ENCODE measurements at regions not wholly inside any gene's neighbourhood (a gene's known extent, or its start where the extent isn't known, plus 50 kb on each side); places are given as distances from the start of the nearest gene placed in this dataset.

DNA sequence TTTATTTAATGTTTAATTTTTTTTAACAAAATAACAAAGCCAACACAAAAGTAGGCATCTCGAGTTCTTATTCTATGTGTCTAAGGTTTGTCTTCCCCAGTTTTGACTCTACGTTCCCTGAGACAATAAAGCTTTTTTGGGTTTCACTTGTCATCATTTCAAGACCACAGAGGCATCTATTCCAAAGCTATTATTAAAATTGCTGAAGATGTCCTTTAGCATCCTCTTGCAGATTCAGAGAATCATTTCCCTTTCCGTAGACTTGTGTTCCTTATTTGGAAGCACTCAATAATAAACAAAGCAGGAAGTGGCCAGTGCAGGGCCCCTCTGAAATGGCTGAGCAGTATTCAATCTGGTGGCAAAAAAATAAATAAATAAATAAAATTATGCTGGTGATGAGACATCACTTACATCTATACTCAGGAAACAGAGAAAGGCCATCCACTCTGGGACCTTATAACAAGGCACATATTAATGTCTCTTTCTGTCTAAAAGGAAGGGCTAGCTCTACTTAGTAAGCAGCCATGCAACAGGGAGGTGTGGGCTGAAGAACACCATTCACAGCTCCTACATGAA, 362.3 kb downstream of the WDR72 start:
- no peak overlapping the region for H2BK20ac ChIP-seq (ENCODE audit: low read depth, low read length, poor library complexity, severe bottlenecking)
- H3K27me3 ChIP-seq (ENCODE audit: insufficient read depth, low read length), result no peaks in the 10 kb centered on the region
- H3K79me2 ChIP-seq (ENCODE audit: insufficient read depth, low read length), result no peaks in the 10 kb centered on the region
- H3T11ph ChIP-seq (ENCODE audit: low read length), result no peak overlapping the region
- H3K4me3 Mint-ChIP-seq, result no peak overlapping the region
- H3K9me3 ChIP-seq (ENCODE audit: control insufficient read depth, low read depth, low read length), result no peaks in the 10 kb centered on the region
- no peak overlapping the region for H3K23ac ChIP-seq (ENCODE audit: insufficient read length, low read depth, low read length)
- no peaks in the 10 kb centered on the region for H3K4me1 ChIP-seq (ENCODE audit: insufficient read depth, low read length)
- no peak overlapping the region for H3K27ac Mint-ChIP-seq
- H2AFZ ChIP-seq (ENCODE audit: low read length), result no peak overlapping the region
- no peak overlapping the region for H3K4me2 ChIP-seq (ENCODE audit: insufficient read depth, insufficient read length, low read length)
- H3K23me2 ChIP-seq (ENCODE audit: insufficient read length, low read depth, low read length, poor library complexity, severe bottlenecking), result no peaks in the 10 kb centered on the region
- H4K5ac ChIP-seq (ENCODE audit: insufficient read length, low read depth, low read length), result no peak overlapping the region
- no peak overlapping the region for H2BK15ac ChIP-seq (ENCODE audit: low read depth, low read length)
- no peaks in the 10 kb centered on the region for H3K36me3 Mint-ChIP-seq (ENCODE audit: insufficient read depth in 1 of 3, low read depth in 3 of 3)
- WGBS (ENCODE audit: extremely low coverage, insufficient read length, low lambda C conversion rate), result no CpG with 5 or more reads among the region's 3 CpGs
- no peaks in the 10 kb centered on the region for H4K20me1 ChIP-seq (ENCODE audit: control insufficient read depth, insufficient read depth, insufficient read length)
- H3K27me3 Mint-ChIP-seq (ENCODE audit: low read depth), result peaks cover 1% of the 10 kb centered on the region; the same call in 1 of the 2 replicates
- H3K14ac ChIP-seq (ENCODE audit: insufficient read depth, low read length), result no peak overlapping the region
- H3K18ac ChIP-seq (ENCODE audit: insufficient read length, low read depth, low read length), result no peak overlapping the region
- no peak for DNase-seq
- no peaks in the 10 kb centered on the region for H3K79me1 ChIP-seq (ENCODE audit: insufficient read depth, low read depth, low read length, poor library complexity, severe bottlenecking)
- H3K9ac ChIP-seq (ENCODE audit: extremely low read depth, insufficient read length, low read length), result no peak overlapping the region
- no peak overlapping the region for H4K91ac ChIP-seq (ENCODE audit: insufficient read length, low read depth, low read length)
- H3K4ac ChIP-seq (ENCODE audit: low read depth, low read length), result no peak overlapping the region
- TF ChIP-seq, protein P1, sequence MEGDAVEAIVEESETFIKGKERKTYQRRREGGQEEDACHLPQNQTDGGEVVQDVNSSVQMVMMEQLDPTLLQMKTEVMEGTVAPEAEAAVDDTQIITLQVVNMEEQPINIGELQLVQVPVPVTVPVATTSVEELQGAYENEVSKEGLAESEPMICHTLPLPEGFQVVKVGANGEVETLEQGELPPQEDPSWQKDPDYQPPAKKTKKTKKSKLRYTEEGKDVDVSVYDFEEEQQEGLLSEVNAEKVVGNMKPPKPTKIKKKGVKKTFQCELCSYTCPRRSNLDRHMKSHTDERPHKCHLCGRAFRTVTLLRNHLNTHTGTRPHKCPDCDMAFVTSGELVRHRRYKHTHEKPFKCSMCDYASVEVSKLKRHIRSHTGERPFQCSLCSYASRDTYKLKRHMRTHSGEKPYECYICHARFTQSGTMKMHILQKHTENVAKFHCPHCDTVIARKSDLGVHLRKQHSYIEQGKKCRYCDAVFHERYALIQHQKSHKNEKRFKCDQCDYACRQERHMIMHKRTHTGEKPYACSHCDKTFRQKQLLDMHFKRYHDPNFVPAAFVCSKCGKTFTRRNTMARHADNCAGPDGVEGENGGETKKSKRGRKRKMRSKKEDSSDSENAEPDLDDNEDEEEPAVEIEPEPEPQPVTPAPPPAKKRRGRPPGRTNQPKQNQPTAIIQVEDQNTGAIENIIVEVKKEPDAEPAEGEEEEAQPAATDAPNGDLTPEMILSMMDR (conservative IDR thresholded peaks at IDR 0.05), result no peak
- no peak overlapping the region for H2BK12ac ChIP-seq (ENCODE audit: insufficient read length, low read depth, low read length)
- H3K4me1 Mint-ChIP-seq, result peaks cover 12 to 14% of the 10 kb centered on the region in 2 experiments
- no peak overlapping the region for H3K27ac ChIP-seq (ENCODE audit: insufficient read length, low read depth, low read length)
- H2BK5ac ChIP-seq (ENCODE audit: insufficient read length, low read length), result no peak overlapping the region
- H3K9me3 Mint-ChIP-seq, result no peaks in the 10 kb centered on the region
- no peak overlapping the region for H3K56ac ChIP-seq (ENCODE audit: insufficient read length, low read depth, low read length)
- no peak overlapping the region for H2BK120ac ChIP-seq (ENCODE audit: low read depth, low read length, poor library complexity, severe bottlenecking)
- H2AK5ac ChIP-seq (ENCODE audit: insufficient read length, low read length), result no peak overlapping the region
- H4K8ac ChIP-seq (replicated peaks; ENCODE audit: insufficient read length, low read depth, low read length), result no peak overlapping the region
